Fibroblast of lung (primary cell): ENCODE measurements at regions not wholly inside any gene's neighbourhood (a gene's known extent, or its start where the extent isn't known, plus 50 kb on each side); places are given as distances from the start of the nearest gene placed in this dataset.

ENCODE experiments used
- EZH2 ChIP-seq: IDR thresholded peaks from 2 replicates; pipeline ENCODE4 v1.5.1; 2012; ENCODE audit warnings: low read length, control low read depth, mild to moderate bottlenecking; ENCODE audit errors: missing control alignments
- TF ChIP-seq, protein P1 (sequence below), 2 donors: IDR thresholded peaks in 1 of 2; conservative IDR thresholded peaks in 1 of 2; 1 replicate in 1 of 2; 2 replicates in 1 of 2; pipeline ENCODE4 v1.5.1; 2011 to 2012; ENCODE audit warnings: low read length in 2 of 2, control low read depth in 1 of 2, inconsistent platforms in 1 of 2, low read depth in 1 of 2, mild to moderate bottlenecking in 1 of 2

DNA sequence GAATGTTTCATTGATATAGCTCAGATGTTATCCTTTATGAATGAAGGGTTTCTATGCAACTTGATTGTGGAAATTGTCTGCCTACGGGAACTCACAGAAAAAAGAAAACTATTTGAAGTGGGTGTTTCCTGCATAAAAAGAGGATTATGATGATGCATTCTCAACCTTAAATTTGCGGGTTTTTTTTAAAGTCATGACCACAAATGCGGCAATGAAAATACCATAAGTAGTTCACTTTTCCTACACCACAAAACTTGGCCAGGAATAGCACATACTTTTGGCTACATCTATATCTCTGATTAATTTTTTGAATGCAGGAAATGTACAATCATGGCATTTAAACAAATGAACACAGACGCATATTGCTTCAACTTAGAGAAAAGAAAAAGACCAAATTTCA is 754.7 kb downstream of the DTWD2 start:
- TF ChIP-seq, protein P1, sequence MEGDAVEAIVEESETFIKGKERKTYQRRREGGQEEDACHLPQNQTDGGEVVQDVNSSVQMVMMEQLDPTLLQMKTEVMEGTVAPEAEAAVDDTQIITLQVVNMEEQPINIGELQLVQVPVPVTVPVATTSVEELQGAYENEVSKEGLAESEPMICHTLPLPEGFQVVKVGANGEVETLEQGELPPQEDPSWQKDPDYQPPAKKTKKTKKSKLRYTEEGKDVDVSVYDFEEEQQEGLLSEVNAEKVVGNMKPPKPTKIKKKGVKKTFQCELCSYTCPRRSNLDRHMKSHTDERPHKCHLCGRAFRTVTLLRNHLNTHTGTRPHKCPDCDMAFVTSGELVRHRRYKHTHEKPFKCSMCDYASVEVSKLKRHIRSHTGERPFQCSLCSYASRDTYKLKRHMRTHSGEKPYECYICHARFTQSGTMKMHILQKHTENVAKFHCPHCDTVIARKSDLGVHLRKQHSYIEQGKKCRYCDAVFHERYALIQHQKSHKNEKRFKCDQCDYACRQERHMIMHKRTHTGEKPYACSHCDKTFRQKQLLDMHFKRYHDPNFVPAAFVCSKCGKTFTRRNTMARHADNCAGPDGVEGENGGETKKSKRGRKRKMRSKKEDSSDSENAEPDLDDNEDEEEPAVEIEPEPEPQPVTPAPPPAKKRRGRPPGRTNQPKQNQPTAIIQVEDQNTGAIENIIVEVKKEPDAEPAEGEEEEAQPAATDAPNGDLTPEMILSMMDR (conservative IDR thresholded peaks at IDR 0.05 in 1 of 2, IDR thresholded peaks at IDR 0.05 in 1 of 2; ENCODE audit: low read depth in 1 of 2, low read length in 2 of 2), result no peak
- no peak for TF ChIP-seq EZH2
